ENCODE measurements at regions not wholly inside any gene's neighbourhood (a gene's known extent, or its start where the extent isn't known, plus 50 kb on each side); places are given as distances from the start of the nearest gene placed in this dataset.

DNA sequence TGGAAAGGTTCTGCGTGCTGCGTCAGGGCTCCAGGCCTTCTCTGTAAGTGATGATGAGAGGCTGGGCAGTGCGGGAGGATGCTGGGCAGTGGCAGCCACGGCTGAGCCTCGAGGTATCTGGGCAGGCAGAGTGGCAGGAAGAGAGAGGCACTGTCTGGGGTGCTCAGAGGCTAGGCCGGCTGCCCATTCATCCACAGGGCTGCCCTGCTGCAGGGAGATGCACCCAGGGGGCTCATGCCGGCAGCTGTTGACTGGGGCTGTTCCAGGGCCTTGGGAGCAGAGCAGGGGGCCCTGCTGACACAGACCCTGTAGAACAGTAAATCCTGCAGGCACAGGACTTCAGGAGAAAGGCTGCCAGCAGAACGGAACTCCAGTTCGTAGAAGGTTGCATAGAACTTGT, 88.8 kb downstream of the BOD1 start:
- no peak overlapping the region for H3K27ac ChIP-seq
- TF ChIP-seq ZFX (IDR thresholded peaks at IDR 0.05) = no peak
- TF ChIP-seq, protein P1, sequence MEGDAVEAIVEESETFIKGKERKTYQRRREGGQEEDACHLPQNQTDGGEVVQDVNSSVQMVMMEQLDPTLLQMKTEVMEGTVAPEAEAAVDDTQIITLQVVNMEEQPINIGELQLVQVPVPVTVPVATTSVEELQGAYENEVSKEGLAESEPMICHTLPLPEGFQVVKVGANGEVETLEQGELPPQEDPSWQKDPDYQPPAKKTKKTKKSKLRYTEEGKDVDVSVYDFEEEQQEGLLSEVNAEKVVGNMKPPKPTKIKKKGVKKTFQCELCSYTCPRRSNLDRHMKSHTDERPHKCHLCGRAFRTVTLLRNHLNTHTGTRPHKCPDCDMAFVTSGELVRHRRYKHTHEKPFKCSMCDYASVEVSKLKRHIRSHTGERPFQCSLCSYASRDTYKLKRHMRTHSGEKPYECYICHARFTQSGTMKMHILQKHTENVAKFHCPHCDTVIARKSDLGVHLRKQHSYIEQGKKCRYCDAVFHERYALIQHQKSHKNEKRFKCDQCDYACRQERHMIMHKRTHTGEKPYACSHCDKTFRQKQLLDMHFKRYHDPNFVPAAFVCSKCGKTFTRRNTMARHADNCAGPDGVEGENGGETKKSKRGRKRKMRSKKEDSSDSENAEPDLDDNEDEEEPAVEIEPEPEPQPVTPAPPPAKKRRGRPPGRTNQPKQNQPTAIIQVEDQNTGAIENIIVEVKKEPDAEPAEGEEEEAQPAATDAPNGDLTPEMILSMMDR (conservative IDR thresholded peaks at IDR 0.05) = no peak

DNA sequence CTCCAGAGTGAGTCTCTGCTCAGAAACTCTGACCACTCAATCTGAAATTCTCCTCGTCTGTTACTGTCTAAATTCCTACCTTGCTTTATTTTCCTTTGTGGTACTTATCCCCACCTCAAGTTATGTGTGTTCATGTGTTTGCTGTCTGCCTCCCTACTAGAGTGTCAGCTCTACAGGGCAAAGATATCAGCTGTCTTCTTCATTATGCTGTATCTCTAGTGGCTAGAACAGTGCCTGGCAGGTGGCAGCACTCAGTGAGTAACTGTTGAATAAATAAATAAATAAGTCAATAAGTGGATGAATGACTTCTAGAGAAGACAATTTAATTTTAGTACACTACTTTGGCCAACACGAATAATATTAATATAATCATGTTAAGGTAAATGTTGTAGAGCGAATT, 92.3 kb downstream of the BOD1 start:
- H3K27ac ChIP-seq = no peak overlapping the region
- TF ChIP-seq, protein P1 (conservative IDR thresholded peaks at IDR 0.05) = no peak
- TF ChIP-seq ZFX (IDR thresholded peaks at IDR 0.05) = no peak

DNA sequence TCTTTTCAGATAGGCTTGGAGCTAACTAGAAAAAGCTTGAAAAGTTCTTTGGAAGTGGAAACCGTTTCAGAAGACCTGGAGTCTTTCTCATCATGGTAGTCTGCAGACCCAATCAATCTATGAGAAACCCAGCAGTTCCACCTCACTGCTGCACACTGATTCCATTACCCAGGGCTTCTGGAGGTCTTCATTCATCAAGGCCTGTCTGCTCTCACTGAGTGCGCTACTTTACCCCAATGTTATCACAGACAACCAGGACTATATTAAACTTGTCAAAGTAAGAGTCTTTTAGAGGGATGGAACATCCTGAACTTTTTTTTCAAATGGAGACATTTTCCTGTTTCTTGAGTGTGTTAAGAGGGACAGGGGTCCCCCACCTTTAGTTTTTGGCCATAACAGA, 93.1 kb downstream of the BOD1 start:
- TF ChIP-seq, protein P1 (conservative IDR thresholded peaks at IDR 0.05) = no peak
- no peak for TF ChIP-seq ZFX (IDR thresholded peaks at IDR 0.05)

DNA sequence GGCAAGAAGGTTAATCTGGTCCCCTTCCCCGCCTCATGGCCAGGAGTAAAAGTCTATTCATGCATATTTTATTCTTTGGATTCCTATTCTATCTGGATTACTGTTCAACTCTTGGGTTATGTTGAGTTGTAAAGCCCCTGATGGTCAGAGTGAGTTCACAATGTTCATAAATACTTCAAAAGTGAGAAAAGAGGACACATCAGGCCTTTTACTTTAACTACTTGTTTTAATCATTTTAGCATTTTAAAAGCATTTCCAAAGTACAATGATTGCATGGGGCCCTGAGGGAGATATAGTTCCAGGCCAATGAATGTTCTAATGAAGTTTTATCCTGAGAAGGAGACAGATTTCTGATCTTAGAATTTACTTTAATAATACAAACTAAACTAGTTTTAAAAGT, 93.9 kb downstream of the BOD1 start:
- TF ChIP-seq, protein P1 (conservative IDR thresholded peaks at IDR 0.05) = no peak
- no peak for TF ChIP-seq ZFX (IDR thresholded peaks at IDR 0.05)
- H3K27ac ChIP-seq = no peak overlapping the region

More for the DNA sequence above, 93.1 kb downstream of the BOD1 start:
- no peak overlapping the region for H3K27ac ChIP-seq

DNA sequence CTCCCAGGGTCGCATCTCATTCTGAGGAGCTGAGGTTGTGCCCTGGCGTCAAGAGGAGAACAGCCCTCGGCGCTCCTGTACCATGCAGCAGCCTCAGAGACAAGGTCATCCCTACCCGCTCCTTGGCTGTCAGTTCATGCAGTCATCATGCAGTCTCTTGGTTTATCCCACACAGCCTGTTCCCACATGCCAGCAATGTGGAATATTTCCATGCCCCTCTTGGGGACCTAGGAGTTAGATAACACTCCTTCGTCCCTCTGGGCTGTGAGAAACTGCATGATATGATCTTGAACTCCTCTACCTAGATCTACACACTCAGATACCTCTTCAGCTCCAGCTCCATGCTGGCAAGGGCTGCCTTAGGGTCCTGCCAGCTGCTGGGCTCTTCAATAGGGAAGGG, 97.6 kb downstream of the BOD1 start:
- H3K27ac ChIP-seq = no peak overlapping the region
- TF ChIP-seq, protein P1 (conservative IDR thresholded peaks at IDR 0.05) = no peak
- no peak for TF ChIP-seq ZFX (IDR thresholded peaks at IDR 0.05)

DNA sequence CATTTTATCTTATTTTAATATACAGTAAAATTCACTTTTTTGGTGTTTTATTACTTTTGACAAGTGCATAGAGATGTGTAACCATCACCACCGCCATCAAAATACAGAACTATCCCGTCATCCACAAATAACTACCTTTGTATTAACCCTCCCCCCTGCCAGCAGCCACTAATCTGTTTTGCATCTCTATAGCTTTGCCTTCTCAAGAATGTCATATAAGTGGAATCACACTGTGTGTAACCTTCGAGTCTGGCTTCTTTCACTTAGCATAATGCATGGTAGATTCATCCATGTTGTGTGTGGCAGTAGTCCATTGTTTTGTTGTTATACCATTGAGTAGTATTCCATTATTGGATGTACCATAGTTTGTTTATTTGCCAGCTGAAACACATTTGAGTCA, 98.8 kb downstream of the BOD1 start:
- no peak overlapping the region for H3K27ac ChIP-seq
- TF ChIP-seq, protein P1 (conservative IDR thresholded peaks at IDR 0.05) = no peak
- TF ChIP-seq ZFX (IDR thresholded peaks at IDR 0.05) = no peak

DNA sequence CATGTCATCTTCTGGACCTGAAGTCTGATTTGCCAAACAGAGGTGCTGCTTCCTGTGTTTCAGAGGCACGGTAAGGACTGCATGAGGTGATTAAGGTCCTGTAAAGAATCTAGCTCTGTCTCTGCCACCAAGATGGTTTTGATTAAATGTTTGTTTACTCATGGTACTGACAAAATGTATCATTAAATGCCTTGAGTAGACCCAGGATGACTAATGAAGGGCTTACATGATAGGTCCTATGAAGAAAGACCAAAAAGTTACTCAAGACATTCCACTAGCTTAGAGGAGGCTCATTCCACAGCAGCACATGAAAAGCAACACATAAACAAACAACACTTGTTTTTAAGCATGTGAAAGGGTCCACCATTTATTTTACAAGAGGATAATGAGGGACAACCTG, 100.9 kb downstream of the BOD1 start:
- TF ChIP-seq, protein P1 (conservative IDR thresholded peaks at IDR 0.05) = no peak
- no peak for TF ChIP-seq ZFX (IDR thresholded peaks at IDR 0.05)
- H3K27ac ChIP-seq = no peak overlapping the region

Data from C4-2B (cell line).